Hematopoietic multipotent progenitor cell treated with erythropoietin and hydrocortisone succinate and interleukin-3 and kit ligand, for 8 days (in vitro differentiated cells): ENCODE measurements at regions not wholly inside any gene's neighbourhood (a gene's known extent, or its start where the extent isn't known, plus 50 kb on each side); places are given as distances from the start of the nearest gene placed in this dataset.

Experiments
- DNase-seq: peaks from one replicate; pipeline ENCODE4 v3.0.0-alpha.2; 2015

GRCh38 chr18:45503990-45504389, 111.3 kb upstream of the SLC14A2 start:
- DNase-seq = no peak

DNA sequence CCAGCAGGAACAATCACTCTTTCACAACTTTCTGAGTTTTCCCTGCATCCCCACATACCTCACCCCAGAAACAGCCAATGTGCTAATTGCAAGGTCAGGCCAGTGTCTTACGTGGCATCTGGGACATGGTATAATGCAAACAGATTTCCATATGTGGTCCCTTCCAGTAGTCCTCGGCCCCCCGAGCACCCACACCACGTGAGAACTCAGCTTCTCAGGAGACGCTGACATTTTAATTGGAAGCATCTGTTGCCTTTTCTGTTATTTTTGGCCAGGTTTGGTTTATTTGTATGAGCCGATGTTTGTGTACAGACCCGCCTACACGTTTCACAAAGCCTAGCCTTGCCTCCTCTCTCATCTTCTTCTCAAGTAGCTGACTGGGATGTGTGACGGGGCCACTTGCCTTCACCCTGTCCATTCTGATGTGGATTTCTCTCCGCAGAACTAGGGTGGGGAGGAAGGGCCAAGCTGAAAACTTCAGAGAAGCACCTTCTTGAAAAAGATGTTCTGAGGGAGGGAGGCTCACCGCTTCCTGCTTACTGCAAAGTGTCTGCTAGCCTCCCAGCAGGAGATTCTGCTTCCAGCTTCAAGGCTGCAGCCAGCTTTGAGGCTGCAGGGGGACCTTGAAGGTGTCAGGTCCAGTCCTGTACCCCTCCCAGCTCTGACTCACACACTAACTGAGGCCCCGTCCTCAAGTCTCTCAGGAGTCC, 109.6 kb upstream of the SLC14A2 start:
- no peak for DNase-seq

- no peak for DNase-seq
Measured at GRCh38 chr18:45506951-45507350, 108.3 kb upstream of the SLC14A2 start.

GRCh38 chr18:45509535-45509934, 105.7 kb upstream of the SLC14A2 start:
- DNase-seq = no peak

- no peak for DNase-seq
Measured at GRCh38 chr18:45510656-45511055, 104.6 kb upstream of the SLC14A2 start.

GRCh38 chr18:45512363-45512953, 102.8 kb upstream of the SLC14A2 start:
- DNase-seq = no peak

DNA sequence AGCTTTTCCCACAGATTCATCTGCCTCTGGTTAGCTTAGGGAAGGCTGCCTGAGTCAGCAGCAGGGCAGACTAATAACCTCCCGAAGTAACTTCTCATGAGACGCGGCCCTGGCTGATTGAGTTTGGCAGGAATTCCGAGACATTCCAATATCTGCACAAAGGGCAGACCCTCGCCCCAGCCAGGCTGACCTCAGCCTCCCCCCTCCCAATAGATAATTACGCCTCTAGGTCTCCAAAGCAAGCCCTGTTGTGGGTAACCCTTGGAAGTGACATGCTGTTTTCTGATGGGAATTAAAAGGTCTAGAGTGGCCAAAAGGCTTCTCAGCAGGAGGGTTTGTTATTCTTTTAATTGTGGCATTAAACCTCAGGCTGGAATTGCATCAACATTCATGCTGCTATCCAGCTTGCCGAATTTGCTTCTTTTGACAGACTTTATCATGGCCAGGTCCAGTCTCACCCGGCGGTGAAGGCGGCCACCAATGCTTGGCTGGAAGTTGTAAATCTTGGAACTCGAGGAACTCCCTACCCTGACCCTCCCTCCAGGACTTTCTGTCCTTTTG, 98.0 kb upstream of the SLC14A2 start:
- no peak for DNase-seq

- no peak for DNase-seq
Measured at GRCh38 chr18:45518311-45519155, 96.7 kb upstream of the SLC14A2 start.

- DNase-seq = no peak
Measured at GRCh38 chr18:45519411-45520280, 95.6 kb upstream of the SLC14A2 start.

DNA sequence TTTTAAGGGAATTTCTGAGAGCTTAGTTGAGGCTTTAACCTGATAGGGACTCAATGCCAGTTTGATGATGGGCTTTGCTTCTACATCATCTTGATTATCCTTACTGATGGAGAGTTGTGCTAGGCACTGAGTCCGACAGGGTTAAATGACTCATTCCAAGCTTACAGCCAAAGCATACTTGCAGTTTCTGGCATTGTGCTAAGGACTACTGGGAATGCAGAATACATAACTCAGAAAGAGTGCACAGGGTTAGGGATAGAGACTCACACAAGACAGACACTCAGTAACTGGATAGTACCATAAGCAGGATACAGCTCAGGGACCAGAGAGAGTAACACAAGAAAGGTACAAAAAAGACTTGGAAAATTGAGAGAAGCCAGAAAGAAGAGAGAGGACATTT, 94.1 kb upstream of the SLC14A2 start:
- no peak for DNase-seq

GRCh38 chr18:45521777-45522176, 93.5 kb upstream of the SLC14A2 start:
- no peak for DNase-seq

- DNase-seq = no peak
Measured at GRCh38 chr18:45522371-45522770, 92.9 kb upstream of the SLC14A2 start.

DNA sequence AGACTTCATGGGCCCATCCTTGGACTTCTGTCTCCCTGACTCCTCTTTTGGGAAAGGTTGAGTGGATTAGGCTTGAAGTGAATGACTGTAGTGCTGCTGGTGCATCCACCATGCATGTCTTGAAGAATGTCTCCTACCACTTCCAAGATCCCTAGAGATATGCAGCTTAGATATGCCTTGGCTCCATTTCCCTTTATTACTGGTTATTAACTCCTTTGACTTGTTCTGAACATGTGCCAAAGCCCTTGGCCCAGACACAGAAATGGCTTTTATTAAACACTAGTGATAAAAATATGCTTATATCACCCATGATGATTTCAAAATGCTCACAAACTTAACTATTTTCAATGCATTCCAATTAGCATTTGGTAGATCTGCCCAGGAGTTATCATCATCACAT, 90.0 kb upstream of the SLC14A2 start:
- no peak for DNase-seq

DNA sequence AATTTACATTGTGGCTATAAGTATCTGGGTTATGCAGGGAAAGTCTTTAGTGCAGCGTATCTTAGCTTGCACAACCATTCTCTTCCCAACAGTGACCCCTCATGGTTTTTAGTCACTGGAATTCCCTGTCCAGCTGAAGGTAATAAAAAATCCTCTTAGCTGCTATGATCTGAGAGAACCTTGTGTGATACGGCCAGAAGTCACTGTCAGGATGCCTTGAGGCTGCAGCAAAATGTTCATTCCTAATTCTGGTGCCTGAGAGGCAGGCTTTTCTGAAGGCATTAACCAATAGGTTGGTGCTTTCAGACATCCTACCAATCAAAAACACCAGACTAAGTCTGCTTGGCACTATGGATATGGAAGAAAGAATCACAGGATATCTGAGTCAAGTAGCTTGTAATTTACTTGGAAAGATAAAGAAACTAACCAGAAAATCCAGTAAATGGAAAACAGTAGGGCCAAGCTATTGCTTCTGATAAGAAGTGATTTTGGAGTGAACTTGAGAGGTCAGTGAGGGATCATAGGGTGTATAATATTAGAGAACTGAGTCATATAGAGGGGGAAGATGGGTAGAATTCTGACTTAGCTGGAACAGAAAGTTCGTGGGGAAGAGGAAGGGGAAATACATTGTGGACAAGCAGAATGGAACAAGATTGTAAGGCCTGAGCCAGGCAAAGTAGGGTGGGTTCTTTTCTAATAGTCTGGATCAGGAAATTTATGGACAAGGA, 89.0 kb upstream of the SLC14A2 start:
- no peak for DNase-seq

- DNase-seq = no peak
Measured at GRCh38 chr18:45527891-45528290, 87.4 kb upstream of the SLC14A2 start.

DNA sequence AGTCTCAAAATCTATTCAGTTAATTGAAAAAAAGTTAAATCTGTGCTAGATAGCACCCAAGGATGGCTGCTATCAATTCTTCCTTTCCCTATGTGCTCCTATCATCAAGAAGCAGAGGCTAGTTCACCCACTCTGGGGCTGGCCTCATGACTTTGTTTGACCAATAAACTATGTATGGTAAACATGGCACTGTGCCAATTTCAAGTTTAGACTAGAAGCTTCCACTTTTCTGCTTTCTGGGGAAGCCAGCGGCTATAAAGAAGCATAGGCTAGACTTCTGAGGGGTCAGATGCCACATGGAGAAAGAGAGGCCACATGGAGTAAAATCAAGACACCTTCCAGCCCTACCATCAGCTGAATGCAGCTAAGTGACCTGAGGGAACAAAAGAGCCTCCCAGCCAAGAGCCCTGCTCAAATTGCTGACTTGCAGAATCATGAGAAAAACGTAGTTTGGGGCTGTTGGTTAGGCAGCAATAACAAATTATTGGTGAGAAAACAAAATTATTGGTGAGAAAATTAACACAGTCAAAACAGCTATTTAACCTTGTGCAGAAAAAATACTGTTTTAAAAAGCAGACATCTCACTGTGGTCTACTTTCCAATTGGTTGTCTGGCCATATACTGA, 86.5 kb upstream of the SLC14A2 start:
- no peak for DNase-seq

- DNase-seq = no peak
Measured at GRCh38 chr18:45538444-45538843, 76.8 kb upstream of the SLC14A2 start.

GRCh38 chr18:45539491-45539891, 75.8 kb upstream of the SLC14A2 start:
- DNase-seq = no peak

- no peak for DNase-seq
Measured at GRCh38 chr18:45540125-45540524, 75.2 kb upstream of the SLC14A2 start.

DNA sequence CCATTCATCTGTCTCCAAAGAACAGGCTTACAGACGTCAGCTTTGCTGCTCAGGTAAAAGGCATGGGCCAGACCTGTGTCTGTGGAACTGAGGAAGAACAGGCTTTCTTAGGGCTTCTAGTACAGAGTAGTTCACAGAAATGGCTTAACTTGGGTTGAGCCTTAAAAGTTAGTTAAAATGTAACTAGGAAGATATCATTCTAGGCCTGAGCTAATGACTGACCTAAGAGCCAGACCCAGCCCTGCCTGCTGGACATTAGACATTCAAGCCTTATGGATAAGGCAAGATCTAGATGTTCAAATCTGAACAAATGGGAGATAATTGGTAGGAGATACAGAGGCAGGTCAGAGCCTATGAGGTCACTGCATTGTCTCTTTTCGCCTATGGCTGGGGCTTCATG, 73.9 kb upstream of the SLC14A2 start:
- no peak for DNase-seq

DNA sequence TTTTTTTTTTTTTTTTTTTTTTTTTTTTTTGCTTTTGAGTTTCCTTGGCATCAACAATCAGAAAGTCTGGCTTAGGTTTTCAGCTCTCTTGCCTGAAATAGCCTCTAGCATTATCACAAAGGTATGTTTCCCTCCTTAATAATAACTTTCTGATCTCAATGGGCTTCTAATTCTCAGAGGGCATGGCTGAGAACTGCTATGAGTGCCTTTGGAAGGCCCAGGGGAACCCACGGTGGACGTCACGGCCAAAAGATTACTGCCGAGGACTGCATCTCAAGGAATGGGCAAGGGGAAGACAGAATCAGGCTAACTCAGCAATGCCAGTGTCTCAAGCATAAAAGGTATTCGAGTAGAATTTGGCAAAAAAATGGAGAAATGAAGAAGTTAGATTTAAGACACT, 73.2 kb upstream of the SLC14A2 start:
- DNase-seq = no peak

DNA sequence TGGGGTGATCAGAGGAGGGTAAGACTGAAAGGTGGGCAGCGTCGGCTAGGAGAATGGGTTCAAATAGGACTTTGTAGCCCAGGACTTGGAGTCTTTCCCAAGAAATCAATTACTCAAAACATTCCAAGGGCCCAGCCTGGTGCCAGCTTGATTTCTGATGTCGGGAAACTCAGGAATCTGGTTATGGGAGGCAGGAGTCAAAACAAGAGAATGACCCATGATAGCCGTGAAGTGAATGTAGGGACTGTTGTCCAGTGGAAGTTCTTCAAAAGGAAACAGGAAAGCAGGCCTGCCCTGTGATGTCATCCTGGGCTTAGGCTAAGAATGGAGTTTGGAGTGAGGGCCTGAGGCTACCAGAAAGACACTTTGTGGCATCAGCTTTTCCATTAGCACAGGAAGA, 67.4 kb upstream of the SLC14A2 start:
- no peak for DNase-seq
